Inflammatory macrophage treated with lipopolysaccharide for 4 hours (primary cell): ENCODE measurements at regions not wholly inside any gene's neighbourhood (a gene's known extent, or its start where the extent isn't known, plus 50 kb on each side); places are given as distances from the start of the nearest gene placed in this dataset.
"Not testable (repeated sequence)": the region's sequence is repeated elsewhere in the genome, so short reads cannot be mapped to it uniquely, and the experiment has no call there.

Source experiments
- DNase-seq: peaks from one replicate; pipeline ENCODE4 v3.0.0-alpha.2; 2020

GRCh38 chr5:20752179-20752578 is 764.2 kb upstream of the CDH18 start:
- not testable (repeated sequence) for DNase-seq

DNA sequence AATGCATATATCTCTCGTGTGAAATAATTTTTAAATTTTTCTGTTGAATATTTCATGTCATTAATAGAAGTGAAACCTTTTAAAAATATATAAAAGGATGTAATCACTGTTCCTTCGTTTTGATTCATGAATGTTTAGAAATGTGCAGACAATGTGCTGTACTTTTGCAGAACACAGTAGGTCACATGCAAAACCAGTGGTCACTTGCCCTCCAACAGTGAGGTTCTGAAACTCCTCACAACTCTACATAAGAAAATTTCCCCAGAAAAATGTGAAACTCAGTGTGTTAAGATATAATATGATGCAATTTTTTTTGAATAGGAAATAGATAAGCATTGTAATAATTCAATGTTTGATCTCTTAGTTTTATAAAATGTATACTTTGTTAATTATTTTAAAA is 747.7 kb upstream of the CDH18 start:
- not testable (repeated sequence) for DNase-seq

DNA sequence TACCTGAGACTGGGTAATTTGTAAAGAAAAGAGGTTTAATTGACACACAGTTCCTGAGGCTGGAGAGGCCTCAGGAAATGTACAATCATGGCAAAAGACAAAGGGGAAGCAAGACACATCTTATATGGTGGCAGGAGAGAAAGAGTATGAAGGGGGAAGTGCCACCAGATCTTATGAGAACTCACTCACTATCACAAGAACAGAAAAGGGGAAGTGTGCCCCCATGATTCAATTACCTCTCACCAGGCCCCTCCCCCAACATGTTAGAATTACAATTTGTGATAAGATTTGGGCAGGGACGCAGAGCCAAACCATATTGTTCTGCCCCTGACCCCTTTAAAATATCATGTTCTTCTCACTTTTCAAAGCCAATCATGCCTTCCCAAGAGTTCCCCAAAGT is 744.2 kb upstream of the CDH18 start:
- DNase-seq: not testable (repeated sequence)

DNA sequence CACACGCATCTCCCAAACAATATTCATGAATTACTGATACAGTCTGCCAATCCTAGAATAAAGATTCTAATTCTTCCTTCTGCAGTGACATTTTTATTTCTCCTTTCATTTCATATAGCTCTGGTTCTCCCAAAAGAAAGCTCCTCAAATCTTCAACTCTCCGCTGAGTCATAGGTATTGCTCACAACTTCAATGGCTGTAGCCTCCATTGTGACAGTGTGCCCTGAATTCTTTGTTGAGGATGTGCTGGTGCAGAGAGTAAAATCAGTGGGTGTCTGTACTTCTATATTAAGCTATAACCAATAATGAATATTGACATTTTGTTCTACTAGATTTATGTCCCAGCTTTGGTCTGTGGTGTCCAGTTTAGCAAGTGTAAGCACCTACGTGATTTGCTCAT is 733.3 kb upstream of the CDH18 start:
- DNase-seq: not testable (repeated sequence)

DNA sequence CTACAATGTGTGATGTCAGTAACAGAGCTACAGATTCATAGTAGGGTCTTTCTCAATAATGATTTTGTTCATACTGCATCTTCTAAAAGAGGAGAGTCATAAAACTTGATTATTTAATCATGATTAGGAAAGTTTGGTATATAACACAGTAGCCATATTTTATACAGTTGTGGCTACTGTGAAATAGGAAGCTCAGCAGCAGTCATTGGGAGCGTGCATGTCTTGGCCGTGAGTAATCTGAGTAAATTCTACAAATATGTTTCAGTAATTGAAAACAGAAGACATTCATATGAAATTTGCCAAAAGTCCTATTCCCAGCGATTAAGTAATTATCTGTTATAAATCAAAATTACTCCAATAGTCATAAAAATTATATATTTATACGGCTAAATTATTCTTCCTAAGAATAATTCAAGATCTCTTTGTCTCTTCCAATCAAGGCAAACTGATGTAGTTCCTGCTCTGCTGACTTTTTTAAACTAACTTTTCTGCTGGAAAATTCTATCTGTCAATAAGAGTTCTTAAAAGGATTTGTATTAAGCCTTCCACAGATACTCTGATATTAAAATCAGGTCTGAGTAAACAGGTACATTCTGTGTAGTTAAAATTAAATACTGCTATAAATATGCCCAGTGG is 723.6 kb upstream of the CDH18 start:
- not testable (repeated sequence) for DNase-seq

DNA sequence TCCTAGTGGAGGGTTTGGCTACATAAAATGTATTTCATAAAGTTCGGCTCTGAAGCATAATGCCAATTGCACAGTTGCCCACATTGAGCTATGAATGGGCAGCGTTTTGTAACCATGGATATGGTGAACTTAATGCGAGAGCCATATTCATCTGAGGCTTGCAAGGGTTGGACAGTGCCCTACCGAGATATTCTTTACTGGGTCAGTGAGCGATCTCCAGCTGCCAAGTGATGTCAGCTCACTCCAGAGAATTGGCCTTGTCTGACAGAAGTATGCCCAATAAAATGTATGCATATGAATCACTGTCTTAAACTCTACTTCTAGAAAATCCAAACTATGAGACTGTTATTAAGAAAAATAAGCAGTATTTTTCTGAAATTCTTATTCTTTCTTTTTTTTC is 719.6 kb upstream of the CDH18 start:
- DNase-seq: not testable (repeated sequence)

GRCh38 chr5:20694121-20694520 is 706.1 kb upstream of the CDH18 start:
- no peak for DNase-seq

DNA sequence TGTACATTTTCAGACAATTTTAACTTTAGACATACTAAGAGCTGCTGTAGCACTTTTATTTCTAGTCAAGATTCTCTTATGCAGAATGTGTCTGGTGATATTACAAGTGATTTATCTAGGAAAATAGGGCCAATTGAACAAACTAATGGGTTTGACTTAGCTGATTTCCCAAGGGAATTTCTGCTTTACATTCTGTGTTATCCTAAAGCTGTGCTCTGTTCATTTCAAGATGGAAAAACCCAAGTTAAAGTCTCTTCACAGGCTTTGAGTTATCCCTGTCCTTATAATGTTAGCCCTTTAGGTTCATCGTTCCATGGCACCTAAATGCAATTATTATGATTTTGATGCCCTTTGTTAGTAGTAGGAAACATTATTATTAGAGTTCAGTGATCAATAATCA is 704.9 kb upstream of the CDH18 start:
- DNase-seq: no peak

GRCh38 chr5:20683241-20683940 is 695.4 kb upstream of the CDH18 start:
- no peak for DNase-seq

GRCh38 chr5:20680718-20681302 is 692.8 kb upstream of the CDH18 start:
- DNase-seq: no peak

DNA sequence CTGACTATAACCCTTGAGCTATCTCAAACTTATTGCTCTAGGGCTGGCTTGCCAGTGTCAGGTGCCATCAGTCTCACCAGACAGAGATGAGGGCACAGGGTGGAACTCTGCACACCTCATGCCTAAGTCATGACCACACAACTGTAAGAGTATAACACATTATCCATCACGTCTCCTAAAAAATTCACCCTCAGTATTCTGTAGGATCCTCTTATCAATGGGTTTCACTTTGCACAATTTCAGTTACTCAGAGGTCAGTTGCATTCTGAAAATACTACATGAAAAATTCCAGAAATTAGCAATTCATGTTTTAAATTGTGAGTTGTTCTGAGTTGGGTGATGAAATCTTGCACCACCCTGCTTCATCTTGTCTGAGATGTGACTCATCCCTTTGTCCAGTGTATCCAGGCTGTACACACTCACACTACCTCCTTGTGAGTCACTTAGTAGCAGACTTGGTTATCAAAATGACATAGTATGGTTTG is 690.9 kb upstream of the CDH18 start:
- DNase-seq: peak; percentile 6

DNA sequence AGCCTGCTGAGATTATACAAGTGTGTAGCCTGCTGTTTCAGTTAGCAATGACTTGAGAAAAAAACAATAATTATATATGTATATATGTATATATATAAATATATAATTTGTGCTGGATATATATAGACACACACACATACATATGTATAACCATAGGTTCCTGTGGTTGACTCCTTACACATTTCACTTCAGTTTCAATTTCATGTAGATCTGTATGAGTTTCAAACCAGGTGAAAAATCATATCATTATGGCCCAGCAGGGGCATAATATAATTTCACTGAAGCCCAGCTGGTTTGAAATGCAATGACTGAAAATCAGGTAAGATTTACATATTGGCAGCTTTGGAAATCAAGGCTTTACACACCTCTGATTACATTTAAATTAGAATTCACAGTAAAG is 690.4 kb upstream of the CDH18 start:
- DNase-seq: no peak

GRCh38 chr5:20660588-20660987 is 672.6 kb upstream of the CDH18 start:
- DNase-seq: no peak

GRCh38 chr5:20656262-20656661 is 668.3 kb upstream of the CDH18 start:
- DNase-seq: no peak

DNA sequence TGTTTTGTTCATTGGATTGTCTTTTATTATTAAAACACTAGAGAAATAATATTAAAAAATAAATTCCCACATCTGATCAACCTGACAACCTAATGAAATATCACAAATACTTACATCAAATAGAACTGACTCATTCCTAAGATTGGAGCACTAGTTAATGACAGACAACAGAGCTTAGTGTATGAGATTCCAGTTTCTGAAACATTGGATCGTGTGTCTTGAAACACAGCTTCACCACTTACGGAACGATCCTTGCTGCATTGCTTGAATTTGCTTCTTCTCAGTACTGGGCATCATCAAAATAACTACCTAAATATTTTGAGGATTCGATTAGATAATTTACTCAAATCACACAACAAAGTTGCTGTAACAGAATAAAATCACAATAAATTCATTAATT is 667.2 kb upstream of the CDH18 start:
- no peak for DNase-seq

- DNase-seq: no peak
Measured at GRCh38 chr5:20654746-20655145, 666.7 kb upstream of the CDH18 start.

DNA sequence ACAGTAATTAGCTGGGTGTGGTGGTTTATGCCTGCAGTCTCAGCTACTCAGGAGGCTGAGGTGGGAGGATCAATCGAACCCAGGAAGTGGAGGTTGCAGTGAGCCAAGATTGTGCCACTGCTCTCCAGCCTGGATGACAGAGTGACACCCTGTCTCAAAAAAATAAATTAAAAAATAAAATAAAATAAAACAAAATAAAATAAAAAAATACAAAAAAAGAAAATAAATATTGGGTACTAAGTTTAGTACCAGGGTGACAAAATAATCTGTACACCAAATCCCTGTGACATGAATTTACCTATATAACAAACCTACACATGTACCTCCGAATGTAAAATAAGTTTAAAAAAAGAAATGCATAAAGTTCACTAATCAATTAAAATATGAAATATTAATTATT is 666.0 kb upstream of the CDH18 start:
- no peak for DNase-seq

DNA sequence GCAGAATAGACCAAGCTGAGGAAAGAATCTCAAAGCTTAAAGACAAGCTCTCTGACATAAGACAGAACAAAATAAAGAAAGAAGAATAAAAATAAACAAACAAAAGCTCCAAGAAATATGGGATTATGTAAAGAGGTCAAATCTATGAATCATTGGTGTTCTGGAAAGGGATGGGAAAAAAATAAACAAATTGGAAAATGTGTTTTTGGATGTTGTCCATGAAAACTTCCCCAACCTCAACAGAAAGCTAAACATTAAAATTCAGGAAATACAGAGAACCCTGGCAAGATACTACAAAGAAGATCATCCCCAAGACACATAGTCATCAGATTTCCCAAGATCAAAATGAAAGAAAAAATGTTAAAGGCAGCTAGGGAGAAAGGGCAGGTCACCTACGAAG is 662.0 kb upstream of the CDH18 start:
- no peak for DNase-seq

DNA sequence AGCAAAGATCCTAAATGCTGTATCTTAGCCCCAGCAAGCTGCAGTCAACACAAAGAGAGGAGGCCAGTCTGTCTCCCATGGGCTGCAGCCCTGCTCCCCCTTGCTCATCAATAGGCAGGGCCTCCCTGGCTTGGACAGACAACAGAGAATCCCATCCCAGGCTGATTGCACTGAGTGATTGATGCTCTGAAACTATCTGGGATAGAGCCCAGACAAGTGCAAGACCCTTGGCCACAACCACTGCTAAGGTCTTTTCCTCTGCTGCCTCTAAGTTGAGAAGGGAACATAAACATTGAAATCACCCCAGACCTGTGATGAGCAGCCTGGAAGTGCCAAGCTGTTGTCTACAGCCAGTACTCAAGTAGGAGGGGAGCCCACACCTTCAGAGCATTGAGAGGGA is 661.0 kb upstream of the CDH18 start:
- no peak for DNase-seq

DNA sequence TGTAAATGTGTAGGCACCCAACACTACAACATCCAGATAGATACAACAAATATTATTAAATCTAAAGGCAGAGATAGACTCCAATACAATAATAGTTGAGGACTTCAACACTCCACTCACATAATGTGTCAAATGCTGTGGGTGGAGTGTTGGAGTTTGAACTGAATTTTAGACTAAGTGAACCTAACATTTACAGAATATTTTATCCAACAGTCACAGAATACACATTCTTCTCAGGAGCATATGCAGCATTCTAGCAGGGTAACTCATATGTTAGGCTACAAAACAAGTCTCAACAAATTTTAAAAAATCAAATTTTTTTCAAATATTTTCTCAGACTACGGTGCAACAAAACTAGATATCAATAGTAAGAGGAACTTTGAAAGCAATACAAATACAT is 648.7 kb upstream of the CDH18 start:
- DNase-seq: no peak

GRCh38 chr5:20619591-20619990 is 631.6 kb upstream of the CDH18 start:
- DNase-seq: no peak

DNA sequence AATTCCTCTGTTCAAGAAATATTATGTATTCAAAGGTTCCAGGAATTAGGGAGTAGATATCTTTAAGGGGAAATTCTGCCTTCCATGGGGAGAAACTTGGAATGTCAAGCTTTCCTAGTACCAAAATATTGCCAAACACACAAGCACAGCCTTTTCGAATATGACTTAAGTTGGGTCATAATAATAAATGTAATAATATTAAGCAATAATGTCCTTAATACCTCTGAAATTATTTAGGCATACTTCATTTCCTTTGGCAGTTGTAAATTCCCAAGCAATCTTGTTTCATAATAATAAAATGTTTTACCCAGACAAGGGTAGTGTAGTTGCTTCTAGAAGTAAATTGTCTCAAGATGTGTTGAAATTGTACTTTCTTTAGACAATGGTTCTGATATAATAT is 630.3 kb upstream of the CDH18 start:
- DNase-seq: no peak

DNA sequence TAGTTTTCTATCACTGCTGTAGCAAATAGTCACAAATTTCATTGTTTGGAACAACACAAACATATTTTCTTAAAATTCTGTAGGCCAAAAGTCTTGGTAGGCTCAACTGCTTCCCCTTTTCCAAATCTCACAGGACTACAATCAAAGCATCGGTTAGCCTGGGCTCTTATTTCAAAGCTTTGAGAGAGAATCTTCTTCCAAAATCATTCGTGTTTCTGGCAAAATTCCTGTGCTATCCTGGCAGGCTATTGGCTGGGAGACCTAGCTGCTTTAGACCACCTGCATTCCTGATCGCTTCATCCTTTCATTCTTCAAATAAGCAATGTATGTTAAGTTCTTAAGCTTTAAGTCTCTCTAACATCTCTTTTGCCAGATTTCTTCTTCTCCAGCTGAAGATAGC is 629.8 kb upstream of the CDH18 start:
- no peak for DNase-seq

GRCh38 chr5:20615888-20616563 is 628.0 kb upstream of the CDH18 start:
- DNase-seq: no peak
